HG02571 (cell line): ENCODE measurements at regions not wholly inside any gene's neighbourhood (a gene's known extent, or its start where the extent isn't known, plus 50 kb on each side); places are given as distances from the start of the nearest gene placed in this dataset.

ENCODE experiments used
- ATAC-seq: cut with Tn5 transposase; IDR thresholded peaks from one replicate; pipeline ENCODE4 v1.9.1; 2021; ENCODE audit warnings: mild to moderate bottlenecking, moderate library complexity; ENCODE audit not compliant: unreplicated experiment

DNA sequence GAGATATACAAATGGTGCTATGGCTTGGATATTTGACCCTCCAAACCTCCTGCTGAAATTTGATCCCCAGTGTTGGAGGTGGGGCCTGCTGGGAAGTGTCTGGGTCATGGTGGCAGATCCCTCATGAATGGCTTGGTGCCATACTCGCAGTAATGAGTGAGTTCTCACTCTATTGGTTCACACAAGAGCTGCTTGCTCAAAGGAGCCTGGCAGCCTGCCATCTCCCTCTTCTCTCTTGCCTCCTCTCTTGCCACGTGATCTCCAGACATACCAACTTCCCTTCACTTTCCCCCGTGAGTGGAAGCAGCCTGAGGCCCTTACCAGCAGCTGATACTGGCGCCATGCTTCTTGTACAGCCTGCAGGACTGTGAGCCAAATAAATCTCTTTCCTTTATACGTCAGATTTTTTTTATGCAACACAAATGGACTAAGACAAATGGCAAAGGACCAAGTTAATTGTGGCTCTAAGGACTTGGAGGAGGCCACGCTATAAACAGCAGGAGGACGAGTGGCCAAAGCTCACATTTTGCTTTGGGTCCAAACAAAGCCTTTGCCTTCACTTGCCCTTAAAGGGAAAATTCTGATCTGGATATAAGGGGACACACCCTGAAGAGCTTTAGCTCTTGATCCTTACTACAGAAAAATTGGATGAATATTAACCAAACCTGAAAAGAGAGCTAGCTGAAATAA, 214.7 kb downstream of the SS18 start:
- ATAC-seq = no peak

DNA sequence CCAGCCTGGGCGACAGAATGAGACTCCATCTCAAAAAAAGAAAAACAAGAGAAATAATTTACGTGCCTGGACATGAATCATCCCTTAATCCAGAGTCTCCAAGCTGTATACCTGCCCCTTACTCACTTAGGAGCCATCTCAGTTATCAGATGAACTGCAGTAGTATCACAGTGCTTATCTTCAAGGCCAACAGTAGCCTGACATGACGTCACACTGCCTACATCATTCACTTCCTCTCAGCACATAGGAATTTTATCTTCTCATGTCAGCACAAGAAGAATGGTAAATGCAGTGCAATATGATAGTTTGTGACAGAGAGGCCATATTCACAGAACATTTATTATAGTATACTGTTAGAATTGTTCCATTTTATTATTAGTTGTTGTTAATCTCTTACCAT, 216.6 kb downstream of the SS18 start:
- ATAC-seq = no peak

DNA sequence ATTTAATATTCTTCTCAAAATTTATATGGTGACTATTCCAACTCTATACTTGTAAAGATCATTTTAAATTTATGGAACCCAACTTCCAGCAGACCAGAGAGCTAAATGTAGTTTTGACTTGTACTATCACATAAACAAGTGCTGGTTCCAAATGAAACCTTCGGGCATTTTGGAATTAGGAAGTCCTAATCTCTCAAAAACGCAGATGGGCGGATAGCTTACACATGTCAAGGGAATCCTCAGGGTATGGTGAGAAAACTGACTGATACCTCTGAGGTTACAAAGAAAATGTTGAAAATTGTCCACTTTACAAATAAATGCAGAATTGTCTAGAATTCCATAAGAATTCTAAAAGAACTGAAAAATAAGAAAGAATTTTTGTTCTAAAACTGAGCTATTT, 224.1 kb downstream of the SS18 start:
- no peak for ATAC-seq

DNA sequence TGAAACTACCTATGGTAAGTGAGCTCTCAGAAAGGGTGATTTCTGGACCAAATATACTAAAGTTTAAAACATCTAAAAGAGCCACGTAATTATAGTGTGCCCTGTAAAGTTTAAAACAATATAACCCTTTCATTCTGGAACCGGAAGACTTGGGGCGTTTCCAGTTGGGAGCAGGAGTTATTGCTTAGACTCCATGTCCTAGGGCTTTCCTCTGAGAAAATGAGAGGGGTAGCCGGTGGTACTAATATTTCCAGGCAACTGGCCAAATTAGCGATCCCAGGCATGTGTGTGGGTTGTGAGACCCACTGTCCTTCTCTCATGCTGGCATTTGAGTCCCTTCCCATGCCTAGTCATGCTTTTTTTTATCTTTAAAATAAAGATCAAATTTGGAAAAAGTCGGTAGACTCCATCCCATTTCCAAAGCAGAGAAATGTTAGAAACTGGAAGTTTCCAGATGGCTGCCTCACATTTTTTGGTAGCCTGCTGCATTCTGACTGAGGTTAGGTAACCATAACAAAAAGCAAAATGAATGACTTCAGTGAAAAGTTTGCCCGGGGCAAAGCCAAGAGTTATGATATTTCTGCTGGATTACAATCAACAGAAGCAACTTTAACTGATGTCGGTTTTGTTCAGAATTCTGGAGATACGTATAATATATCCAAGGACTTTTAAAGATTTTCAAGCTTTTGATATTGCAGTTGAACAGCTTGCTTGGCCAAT, 227.4 kb downstream of the SS18 start:
- no peak for ATAC-seq

DNA sequence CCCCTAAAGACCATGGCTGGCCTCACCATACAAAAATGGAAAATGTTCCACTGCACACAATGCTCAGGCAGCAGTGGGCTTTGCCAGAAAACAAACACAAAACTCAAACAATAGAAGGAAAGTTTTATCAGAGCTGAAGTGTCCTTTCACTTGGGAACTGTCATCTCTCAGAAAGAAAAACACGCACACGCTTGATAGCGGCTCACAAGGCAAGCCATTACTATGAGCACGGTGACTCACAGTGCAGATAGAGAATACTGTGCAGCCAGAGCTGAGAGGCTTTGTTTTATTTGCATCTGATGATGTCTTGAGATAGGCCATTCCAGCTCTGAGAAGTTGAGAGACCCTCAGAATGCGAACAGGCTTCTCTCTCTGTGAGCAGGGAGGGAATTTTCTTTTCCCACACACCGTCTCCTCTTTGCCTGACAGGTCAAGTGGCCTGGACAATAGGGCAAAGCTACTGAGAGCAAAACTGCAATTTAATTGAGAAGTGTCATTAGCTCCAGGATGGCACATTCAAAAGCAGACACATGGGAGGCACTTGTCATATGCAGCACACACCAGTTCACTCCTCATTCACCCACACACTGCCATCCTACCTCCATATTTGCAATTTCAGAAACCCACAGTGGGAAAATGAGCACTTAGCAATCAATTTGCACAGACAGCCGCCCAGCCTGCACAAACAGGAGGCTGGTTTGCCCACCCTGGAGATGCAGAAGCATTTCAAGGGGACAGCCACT, 236.6 kb downstream of the SS18 start:
- no peak for ATAC-seq

DNA sequence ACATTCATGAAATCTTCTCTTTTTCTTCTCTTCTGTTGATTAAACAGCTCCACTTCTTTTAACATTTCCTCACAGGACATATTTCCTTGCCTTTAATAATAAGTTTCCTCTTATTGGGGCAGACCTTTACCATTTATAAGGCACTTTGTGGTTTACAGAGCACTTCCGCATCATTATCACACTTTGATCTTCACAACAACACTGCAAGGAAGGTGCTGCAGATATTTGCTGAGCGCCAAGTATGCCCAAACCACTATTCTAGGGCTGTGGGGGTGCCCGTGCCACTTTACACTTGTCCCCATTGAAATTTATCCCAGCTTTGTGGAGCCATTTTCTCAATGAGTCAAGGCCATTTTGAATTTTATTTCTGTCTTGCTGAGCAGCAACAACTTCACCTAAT, 246.6 kb downstream of the SS18 start:
- no peak for ATAC-seq

DNA sequence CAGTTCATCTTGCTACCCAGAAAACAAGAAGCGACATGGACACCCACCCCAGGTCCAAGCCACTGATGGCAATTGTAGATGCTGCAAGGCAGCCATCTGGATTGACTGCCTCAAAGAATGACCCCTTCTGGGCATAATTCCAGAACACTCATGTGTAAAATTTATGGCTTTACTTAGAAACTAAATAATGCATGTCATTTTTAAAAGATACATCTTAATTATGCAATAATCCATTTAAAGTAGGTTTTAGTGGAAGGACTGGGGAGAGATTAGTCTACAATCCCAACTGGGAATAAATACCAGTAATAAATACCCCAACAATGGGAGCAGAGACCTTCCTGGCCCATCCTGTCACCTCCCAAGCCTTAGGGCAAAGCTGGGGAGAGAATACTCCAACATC, 247.7 kb downstream of the SS18 start:
- no peak for ATAC-seq

DNA sequence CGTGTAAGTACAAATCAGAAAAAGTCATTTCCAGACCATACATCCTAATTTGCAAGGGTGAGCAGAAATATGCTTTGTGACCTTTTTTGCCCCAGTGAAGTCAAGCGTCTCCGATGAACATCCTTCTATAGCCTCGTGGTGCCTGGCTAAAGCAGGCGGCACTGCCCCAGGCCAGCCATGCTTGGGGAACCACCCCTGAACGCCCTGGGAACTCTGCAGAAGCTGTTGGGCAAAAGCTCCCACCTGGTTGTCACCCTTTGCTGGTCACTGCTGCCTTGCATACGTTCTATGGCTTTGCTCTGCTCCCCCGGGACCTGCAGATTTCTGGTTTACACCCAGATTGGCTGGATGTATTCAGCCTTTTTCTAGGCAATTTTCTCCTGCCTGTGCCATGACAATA, 256.4 kb downstream of the SS18 start:
- ATAC-seq = no peak

DNA sequence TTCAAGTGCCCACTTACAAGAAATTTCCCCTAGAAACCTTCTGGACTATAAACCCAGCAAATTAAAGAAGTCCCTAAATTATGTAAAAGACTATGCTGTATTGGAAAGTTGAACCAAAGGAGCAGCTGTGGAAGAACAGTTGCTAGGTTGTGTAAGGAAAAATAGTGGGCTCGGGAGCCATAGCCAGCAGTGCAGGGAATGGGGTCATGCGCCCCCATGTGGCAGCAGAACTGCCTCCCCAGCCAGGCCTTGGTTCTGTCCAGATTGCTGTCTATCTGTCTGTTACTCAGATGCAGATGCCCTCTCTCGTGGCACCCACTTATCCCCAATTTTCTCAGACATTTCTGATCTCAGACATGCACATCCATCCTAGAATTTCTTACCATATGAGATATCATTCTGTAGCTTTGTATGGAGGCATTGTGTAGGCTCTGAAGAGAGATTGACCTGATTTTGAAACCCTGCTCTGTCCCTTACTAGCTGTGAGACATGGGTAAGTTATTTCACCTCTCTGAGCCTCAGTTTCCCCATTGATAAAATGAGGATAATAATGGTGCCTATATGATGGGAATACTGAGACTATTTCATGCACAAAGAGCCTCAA, 258.3 kb downstream of the SS18 start:
- ATAC-seq = no peak

DNA sequence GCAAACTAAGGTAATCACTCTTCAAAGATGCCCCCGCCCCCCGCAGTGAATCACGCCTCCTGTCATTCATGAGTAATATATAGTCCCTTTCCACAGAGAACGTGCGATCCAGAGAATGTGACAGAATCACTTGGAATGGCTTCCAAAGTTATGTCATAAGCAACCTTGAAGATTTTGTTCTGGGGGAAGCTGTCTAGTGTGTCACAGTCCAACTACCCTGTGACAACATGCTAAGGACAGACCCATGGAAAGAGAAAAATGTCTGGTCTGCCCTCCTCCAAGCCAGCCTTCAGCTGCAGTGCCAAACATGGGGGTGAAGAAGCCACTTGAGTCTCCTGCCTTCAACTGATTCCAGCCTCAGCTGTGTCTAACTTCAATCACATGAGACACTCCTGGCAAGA, 259.1 kb downstream of the SS18 start:
- no peak for ATAC-seq

DNA sequence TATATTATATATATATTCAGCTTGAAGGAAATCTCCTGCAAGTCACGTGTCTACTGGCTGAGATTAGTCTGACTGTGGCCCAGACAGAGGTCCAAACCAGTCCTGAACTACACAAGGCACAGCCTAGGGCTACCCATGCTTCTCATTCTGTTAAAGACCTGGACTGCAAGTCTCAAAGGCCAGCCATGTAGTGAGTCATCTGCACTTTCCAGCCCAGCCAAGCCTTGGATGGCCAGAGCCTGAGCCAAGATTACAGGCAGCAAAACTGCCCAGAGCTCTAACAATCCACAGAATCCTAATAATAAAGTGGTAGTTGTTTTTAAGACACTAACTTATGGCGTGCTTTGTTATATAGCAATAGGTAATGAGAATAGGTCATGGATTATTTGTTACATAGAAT, 259.6 kb downstream of the SS18 start:
- ATAC-seq = no peak

DNA sequence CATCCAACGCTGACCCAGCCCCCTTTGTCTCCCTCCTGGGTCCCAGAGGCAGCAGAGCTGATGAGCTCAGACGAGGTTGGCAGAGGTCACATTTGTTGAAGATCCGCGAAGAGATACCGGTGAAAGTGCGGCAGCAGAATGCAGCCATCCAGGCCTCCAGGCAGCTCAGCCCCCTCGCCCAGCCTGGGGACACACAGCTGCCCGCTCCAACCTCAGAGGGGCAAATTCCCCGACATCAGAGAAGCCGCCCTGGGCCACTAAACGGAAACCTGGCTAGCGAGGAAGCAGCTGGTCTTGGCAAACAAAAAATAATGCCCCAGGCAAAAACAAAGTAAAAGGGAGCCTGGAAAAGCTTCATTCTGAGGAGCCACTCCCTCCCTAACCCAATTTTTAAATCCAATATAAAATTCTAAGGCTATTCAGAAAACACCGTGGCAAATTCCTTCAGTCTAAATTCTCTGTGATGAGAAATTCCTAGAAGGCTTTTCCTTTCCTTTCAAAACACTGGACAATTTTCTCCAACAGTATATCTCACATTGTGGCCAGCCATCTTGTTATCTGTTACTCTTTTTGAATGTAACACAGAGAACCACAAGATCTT, 262.4 kb downstream of the SS18 start:
- ATAC-seq = no peak

DNA sequence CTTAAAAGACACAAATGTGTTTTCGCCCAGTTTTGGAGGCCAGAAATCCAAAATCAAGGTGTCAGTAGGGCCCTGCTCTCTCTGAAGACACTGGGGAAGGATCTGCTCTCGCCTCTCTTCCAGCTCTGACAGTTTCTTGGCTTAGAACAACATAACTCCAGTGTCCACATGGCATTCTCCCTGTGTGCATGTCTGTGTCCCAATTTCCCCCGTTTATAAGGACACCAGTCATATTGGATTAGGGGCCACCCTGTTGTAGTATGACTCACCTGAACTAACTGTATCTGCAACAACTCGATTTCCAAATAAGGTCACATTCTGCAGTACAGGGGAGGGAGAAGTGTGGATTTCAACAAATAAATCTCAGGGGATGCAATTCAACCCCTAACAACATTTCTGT, 263.2 kb downstream of the SS18 start:
- no peak for ATAC-seq

DNA sequence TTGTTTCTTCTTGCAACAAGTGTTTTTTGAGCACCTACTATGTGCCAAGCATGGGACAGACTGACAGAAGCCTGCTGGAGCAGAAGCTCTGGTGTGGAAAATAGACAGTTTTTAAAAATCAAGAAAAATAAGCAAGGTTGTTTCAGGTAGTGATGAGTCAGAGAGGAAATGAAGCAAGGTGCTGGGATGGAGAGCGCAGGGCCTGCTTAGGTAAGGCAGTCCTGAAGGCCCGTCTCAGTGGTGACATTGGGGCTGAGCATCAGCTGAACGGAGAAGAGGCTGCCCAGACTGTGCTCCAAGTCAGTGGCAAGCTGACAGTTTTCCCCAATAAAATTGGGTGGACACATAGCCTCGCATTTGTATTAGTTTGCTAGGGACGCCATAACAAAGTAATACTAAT, 263.6 kb downstream of the SS18 start:
- ATAC-seq = no peak

DNA sequence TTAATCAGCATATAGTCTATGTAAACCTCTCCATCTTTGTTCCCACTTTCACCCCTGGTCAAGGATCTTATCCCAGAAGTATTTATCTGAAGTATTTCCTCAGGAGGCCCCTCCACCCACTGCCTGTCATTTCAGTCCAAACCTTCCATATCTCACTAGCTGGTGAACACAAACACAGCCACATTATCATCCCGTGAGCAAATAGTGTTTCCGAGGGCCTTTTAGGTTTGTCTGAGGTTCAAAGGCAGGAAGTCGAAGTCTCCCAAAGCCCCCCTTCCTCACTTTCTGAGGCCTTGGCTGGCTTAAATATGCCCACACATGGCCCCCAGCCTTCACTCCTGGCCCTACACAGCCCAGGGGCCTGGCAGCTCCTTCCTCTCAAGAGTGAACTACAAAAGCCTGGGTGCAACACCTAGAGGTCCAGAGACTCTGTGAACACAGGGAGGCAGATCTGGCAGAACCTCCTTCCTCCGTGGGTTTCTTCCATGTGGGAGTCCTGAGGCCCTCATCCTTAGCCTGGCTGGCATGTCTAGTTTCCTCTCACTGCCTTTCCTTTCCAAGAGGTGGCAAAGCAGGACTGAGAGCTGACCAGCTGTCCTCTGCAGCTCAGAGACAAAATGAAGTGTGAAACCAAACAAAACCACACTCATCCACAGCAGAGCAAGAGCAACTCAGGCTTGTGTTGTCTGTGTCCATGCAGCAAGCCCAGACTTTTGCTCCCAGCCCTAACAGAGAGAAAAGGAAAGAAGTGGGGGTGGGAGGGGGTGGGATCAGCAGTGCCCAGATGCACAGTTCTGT, 264.2 kb downstream of the SS18 start:
- ATAC-seq = no peak

DNA sequence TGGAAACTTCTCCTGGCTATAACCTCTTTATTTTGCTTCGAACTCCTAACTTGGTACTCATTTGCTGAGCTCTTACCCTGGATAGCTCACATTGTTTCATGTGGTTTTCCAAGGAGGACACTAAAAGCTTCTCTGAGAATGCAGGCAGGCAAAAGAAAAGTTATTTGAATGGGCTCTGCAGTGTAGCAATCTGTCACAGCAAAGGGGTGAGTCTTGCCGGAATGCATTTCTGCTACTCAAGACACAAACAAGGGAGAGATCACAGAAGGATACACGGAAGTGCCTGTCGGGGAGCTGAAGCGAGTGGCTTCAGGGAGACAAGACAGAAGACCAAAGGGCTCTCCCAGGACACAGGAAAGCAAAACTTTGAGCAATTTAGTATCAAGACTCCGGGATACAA, 265.4 kb downstream of the SS18 start:
- no peak for ATAC-seq

DNA sequence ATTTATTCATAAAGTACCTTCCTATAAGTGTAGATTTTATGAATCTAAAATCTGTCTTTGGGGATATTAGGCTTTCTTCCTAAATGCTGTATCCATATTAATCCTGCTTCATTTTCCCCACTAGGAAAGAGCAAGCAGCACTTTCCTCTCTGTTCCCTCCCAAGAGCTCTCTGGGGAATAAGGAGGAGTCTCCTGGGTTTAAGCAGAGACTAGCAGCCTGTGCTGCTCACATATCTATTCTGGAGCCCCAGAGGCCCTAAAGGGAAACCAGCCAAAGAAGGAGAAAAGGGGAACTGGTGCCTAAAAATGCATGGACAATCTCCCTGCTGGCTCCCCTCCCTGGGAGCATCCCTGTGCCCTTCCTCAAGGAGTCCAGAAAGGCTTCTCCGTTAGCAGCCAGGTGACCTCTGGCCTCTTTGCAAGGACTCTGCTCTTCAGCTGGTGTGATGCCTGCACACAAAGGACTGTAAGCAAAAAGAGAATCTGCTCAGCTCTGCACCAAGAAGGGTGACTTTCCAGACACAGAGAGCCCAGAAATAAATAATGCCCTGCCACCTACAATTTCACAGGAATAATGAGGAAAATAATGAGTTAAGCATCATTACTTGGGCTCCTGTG, 270.6 kb downstream of the SS18 start:
- ATAC-seq = no peak

DNA sequence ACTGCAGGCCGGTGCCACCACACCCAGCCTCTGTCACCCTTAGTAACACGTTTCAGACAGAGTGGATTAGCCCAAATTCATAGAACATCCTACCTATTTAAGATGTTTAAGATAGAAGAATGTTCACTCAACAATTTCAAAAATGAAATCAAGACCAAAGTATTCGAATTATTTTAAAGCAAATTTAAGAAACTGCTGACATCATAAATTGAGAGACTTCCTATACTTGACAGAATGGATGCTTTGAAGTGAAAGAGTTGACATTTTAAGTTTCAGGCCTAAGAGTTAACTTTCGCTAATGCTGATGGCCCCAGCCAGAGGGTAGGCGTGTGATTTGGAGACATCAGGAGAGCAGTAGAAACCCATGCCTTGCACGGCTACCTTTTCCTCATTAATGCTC, 271.9 kb downstream of the SS18 start:
- ATAC-seq = no peak

DNA sequence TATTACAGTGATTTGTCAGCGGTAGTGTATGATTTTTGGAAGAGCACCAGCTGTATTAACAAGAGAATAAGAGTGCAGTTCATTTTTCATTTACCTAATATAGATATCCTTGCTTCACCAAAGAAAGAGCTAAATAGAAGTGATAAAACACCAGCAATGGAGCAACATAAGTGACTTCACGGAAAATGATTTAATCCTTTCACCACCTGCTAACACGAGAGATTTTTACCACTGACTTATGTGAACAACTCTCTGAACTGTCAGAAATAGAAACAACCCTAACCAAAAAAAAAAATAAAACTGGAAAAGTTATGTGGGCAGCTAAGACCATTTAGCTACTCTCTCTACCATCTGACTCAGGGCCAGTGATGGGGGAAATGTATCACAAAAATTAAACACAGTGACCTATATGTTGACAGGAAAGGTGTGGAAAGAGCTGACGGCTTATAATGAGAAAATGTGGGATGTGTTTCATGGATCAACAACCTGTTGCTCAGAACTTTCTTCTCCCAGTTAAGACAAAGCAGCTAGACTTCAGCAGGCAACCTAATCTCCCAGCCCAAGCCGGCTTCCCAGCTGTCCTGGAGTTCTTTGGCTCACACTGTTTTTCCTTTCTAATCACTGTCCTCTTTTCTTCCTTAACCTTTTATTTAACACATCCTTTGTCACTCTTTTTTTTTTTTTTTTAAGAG, 272.7 kb downstream of the SS18 start:
- no peak for ATAC-seq

DNA sequence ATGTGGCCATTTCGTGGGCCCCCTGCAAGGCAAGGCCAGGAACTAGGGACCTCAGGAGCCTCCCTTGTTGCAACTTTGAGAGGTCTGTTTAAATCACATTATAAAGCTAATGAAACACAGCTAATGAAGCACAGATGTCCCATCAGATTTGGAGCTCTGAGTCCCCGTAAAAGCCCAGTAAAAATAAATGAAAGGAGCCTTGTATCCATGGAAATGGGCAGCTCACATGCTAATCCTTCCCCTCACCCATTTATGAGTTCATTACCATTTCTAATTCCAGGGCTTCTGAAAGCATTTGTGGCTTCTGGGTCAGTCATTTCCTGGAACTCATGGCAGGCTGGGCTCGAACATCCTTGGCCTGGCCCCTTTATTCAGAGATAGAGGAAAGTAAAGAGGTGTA, 274.8 kb downstream of the SS18 start:
- ATAC-seq = no peak
